ENCODE measurements at regions not wholly inside any gene's neighbourhood (a gene's known extent, or its start where the extent isn't known, plus 50 kb on each side); places are given as distances from the start of the nearest gene placed in this dataset.

DNA sequence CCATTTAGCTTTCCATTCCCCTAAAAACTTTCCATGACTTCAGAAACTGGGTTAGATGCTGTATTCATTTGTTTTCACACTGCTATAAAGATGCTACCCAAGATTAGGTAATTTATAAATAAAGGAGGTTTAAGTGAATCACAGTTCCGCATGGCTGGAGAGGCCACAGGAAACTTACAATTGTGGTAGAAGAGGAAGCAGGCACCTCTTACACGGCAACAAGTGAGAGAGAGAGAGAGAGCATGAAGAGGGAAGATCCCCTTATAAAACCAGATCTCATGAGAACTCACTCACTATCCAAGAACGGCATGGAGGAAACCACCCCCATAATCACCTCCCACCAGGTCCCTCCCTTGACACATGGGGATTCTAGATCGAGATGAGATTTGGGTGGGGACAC is 336.8 kb downstream of the TFEC start:
- H3K4me3 ChIP-seq, result no peak overlapping the region
- H3K9me3 ChIP-seq, result no peaks in the 10 kb centered on the region
- TF ChIP-seq POLR2A (IDR thresholded peaks at IDR 0.05), result no peak
- TF ChIP-seq, protein P1, sequence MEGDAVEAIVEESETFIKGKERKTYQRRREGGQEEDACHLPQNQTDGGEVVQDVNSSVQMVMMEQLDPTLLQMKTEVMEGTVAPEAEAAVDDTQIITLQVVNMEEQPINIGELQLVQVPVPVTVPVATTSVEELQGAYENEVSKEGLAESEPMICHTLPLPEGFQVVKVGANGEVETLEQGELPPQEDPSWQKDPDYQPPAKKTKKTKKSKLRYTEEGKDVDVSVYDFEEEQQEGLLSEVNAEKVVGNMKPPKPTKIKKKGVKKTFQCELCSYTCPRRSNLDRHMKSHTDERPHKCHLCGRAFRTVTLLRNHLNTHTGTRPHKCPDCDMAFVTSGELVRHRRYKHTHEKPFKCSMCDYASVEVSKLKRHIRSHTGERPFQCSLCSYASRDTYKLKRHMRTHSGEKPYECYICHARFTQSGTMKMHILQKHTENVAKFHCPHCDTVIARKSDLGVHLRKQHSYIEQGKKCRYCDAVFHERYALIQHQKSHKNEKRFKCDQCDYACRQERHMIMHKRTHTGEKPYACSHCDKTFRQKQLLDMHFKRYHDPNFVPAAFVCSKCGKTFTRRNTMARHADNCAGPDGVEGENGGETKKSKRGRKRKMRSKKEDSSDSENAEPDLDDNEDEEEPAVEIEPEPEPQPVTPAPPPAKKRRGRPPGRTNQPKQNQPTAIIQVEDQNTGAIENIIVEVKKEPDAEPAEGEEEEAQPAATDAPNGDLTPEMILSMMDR (IDR thresholded peaks at IDR 0.05), result no peak
- no peak overlapping the region for H3K27ac ChIP-seq
- no peak for DNase-seq
- intact Hi-C loops (cut with DNase I), result no loop called here
- H3K4me1 ChIP-seq, result no peaks in the 10 kb centered on the region
- no peaks in the 10 kb centered on the region for H3K36me3 ChIP-seq
- no peak for ATAC-seq
- H3K27me3 ChIP-seq, result peaks cover 0 to 4% (median 0%) of the 10 kb centered on the region in 9 donors
- WGBS, 4 donors, result 65 to 74% (median 72%) methylated on average over 4 of the region's 4 CpGs

DNA sequence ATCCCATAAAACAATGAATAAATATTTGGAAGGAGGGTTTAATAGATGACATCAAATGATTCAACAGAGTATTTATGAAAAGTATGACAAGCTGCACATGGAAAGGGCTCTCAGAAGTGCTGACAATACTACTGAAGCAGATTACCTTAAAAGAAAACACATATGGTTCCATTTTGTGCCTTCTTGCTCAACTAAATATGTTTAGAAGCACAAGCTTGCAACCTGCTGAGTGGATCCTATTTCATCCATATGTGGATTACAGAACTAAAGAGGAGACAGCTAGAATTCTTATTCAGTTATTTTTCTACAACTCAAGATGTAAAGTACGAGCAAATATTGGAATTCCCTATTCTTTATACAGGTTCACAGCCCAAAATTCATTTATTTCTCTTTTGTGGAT is 340.6 kb downstream of the TFEC start:
- Histone ChIP-seq H3K4me3 (no peak overlapping the region), H3K27me3 (peaks cover 0 to 4% (median 0%) of the 10 kb centered on the region in 9 donors), H3K4me1 (no peaks in the 10 kb centered on the region), H3K36me3 (no peaks in the 10 kb centered on the region), H3K9me3 (no peaks in the 10 kb centered on the region), H3K27ac (no peak overlapping the region)
- 66 to 88% (median 80%) methylated on average over 1 of the region's 1 CpG for WGBS, 4 donors
- ATAC-seq (no peak), DNase-seq (no peak)
- intact Hi-C loops (cut with DNase I), result no loop called here
- TF ChIP-seq POLR2A (IDR thresholded peaks at IDR 0.05), result no peak
- TF ChIP-seq, protein P1 (IDR thresholded peaks at IDR 0.05), result no peak

DNA sequence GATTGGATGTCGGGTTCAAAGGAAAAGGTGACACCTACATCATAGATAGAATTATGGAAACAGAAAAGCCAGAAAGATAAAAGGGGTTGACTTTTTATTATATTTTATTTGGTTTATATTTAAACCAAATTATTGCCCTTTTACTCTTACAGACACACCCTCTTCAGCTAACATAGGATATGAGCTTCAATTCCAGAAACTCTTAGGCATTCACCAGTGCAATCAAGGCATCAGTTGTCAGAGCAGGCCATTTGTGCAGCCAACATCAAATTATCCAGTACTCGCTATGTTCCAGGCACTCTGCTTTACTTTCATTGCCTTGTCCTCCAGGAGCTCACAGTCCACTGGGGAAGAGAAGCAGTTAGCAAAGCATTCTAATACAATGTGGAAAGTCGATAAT is 347.5 kb downstream of the TFEC start:
- H3K27ac ChIP-seq, result no peak overlapping the region
- H3K4me3 ChIP-seq, result no peak overlapping the region
- H3K9me3 ChIP-seq, result no peaks in the 10 kb centered on the region
- no peaks in the 10 kb centered on the region for H3K27me3 ChIP-seq
- ATAC-seq (no peak), DNase-seq (no peak)
- no peaks in the 10 kb centered on the region for H3K36me3 ChIP-seq
- intact Hi-C loops (cut with DNase I), result no loop called here
- no peak for TF ChIP-seq POLR2A (IDR thresholded peaks at IDR 0.05)
- TF ChIP-seq, protein P1 (IDR thresholded peaks at IDR 0.05), result no peak
- no peaks in the 10 kb centered on the region for H3K4me1 ChIP-seq
- 91 to 95% (median 93%) methylated on average over 3 of the region's 3 CpGs for WGBS, 4 donors

DNA sequence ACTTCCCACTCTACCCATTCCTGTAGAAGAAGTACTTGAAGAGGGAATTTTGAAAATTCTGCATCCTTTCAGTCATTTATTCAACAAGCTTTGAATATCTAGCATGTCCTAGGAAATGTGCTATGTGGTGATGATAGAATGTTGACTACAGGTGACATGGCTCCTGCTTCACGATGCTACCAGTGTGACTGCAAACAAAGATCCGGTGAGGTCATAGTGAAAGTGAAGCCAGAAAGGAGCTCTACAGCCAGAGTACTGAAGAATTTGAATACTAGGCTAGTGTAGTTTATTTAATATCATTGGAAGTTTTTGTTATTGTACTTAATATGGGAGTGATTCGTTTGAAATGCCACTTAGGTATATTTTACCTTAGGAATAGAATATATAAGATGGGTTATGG is 348.1 kb downstream of the TFEC start:
- Histone ChIP-seq H3K4me1 (no peaks in the 10 kb centered on the region), H3K9me3 (no peaks in the 10 kb centered on the region), H3K4me3 (no peak overlapping the region), H3K27me3 (no peaks in the 10 kb centered on the region), H3K36me3 (no peaks in the 10 kb centered on the region), H3K27ac (no peak overlapping the region)
- TF ChIP-seq POLR2A (IDR thresholded peaks at IDR 0.05), result no peak
- TF ChIP-seq, protein P1 (IDR thresholded peaks at IDR 0.05), result no peak
- intact Hi-C loops (cut with DNase I), result no loop called here
- WGBS, 4 donors, result 74 to 85% (median 76%) methylated on average over 3 of the region's 3 CpGs
- ATAC-seq (no peak), DNase-seq (no peak)

All from heart left ventricle (tissue), 16 donors.